Liver (tissue), 7 donors: ENCODE measurements at regions not wholly inside any gene's neighbourhood (a gene's known extent, or its start where the extent isn't known, plus 50 kb on each side); places are given as distances from the start of the nearest gene placed in this dataset.
"Not testable (repeated sequence)": the region's sequence is repeated elsewhere in the genome, so short reads cannot be mapped to it uniquely, and the experiment has no call there.

ENCODE experiments used
- DNase-seq: peaks from one replicate; pipeline ENCODE4 v3.0.0-alpha.2; 2017; ENCODE audit warnings: low spot score
- H3K27ac ChIP-seq, 2 donors: one replicate each; pipeline ENCODE4 v1.7.0; 2013; ENCODE audit warnings: inconsistent platforms in 2 of 2, low read length in 2 of 2, control low read depth in 1 of 2, low read depth in 1 of 2, mild to moderate bottlenecking in 1 of 2
- H3K27me3 ChIP-seq, 4 donors: one replicate each; pipeline versions ENCODE4 v1.6.1 to v1.7.0; 2013; ENCODE audit warnings: low read length in 3 of 4, inconsistent platforms in 1 of 4, mild to moderate bottlenecking in 1 of 4, moderate library complexity in 1 of 4; ENCODE audit not compliant: control insufficient read depth in 4 of 4, insufficient read depth in 4 of 4
- H3K36me3 ChIP-seq, 4 donors: one replicate each; pipeline versions ENCODE4 v1.6.1 to v1.7.0; 2013; ENCODE audit warnings: low read length in 3 of 4, mild to moderate bottlenecking in 3 of 4, low read depth in 1 of 4, moderate library complexity in 1 of 4; ENCODE audit not compliant: control insufficient read depth in 4 of 4, insufficient read depth in 3 of 4
- H3K4me1 ChIP-seq, 4 donors: one replicate each; pipeline versions ENCODE4 v1.6.1 to v1.7.0; 2013; ENCODE audit warnings: low read length in 3 of 4, mild to moderate bottlenecking in 3 of 4, moderate library complexity in 1 of 4; ENCODE audit not compliant: control insufficient read depth in 4 of 4, insufficient read depth in 4 of 4
- H3K4me3 ChIP-seq, 3 donors: one replicate each; pipeline versions ENCODE4 v1.6.1 to v1.7.0; 2013; ENCODE audit warnings: low read length in 3 of 3, control low read depth in 1 of 3, low read depth in 1 of 3, mild to moderate bottlenecking in 1 of 3
- H3K9ac ChIP-seq, 2 donors: one replicate each; pipeline ENCODE4 v1.7.0; 2013; ENCODE audit warnings: low read length in 2 of 2, mild to moderate bottlenecking in 2 of 2, moderate library complexity in 2 of 2, control low read depth in 1 of 2, low read depth in 1 of 2
- H3K9me3 ChIP-seq, 4 donors: one replicate each; pipeline versions ENCODE4 v1.6.1 to v1.7.0; 2013; ENCODE audit warnings: low read length in 3 of 4; ENCODE audit not compliant: control insufficient read depth in 4 of 4
- ATF3 ChIP-seq: IDR thresholded peaks from 2 replicates; pipeline ENCODE4 v1.6.1; 2016; ENCODE audit warnings: antibody characterized with exemption
- EGR1 ChIP-seq, 2 donors: IDR thresholded peaks; 2 replicates each; pipeline ENCODE4 v1.6.1; 2016 to 2018; ENCODE audit warnings: antibody characterized with exemption in 2 of 2, low read depth in 2 of 2
- FOXA1 ChIP-seq: IDR thresholded peaks from 2 replicates; pipeline ENCODE4 v1.6.1; 2016; ENCODE audit warnings: antibody characterized with exemption
- FOXA2 ChIP-seq: IDR thresholded peaks from 2 replicates; pipeline ENCODE4 v1.6.1; 2016; ENCODE audit warnings: antibody characterized with exemption
- GABPA ChIP-seq, 2 donors: IDR thresholded peaks in 1 of 2; conservative IDR thresholded peaks in 1 of 2; 2 replicates each; pipeline ENCODE4 v1.6.1; 2016; ENCODE audit warnings: antibody characterized with exemption in 2 of 2, mild to moderate bottlenecking in 1 of 2, moderate library complexity in 1 of 2
- HNF4A ChIP-seq, 2 donors: conservative IDR thresholded peaks; 2 replicates each; pipeline ENCODE4 v1.6.1; 2016; ENCODE audit warnings: antibody characterized with exemption in 2 of 2, mild to moderate bottlenecking in 2 of 2
- HNF4G ChIP-seq: IDR thresholded peaks from 2 replicates; pipeline ENCODE4 v1.6.1; 2016; ENCODE audit warnings: antibody characterized with exemption
- JUND ChIP-seq, 2 donors: IDR thresholded peaks; 2 replicates each; pipeline ENCODE4 v1.6.1; 2016; ENCODE audit warnings: antibody characterized with exemption in 2 of 2
- RAD21 ChIP-seq, 2 donors: IDR thresholded peaks; 2 replicates each; pipeline ENCODE4 v1.6.1; 2016; ENCODE audit warnings: antibody characterized with exemption in 2 of 2, mild to moderate bottlenecking in 2 of 2
- REST ChIP-seq: IDR thresholded peaks from 2 replicates; pipeline ENCODE4 v1.6.1; 2016; ENCODE audit warnings: antibody characterized with exemption, mild to moderate bottlenecking
- RXRA ChIP-seq, 2 donors: IDR thresholded peaks; 2 replicates each; pipeline ENCODE4 v1.6.1; 2017 to 2018; ENCODE audit warnings: antibody characterized with exemption in 2 of 2, mild to moderate bottlenecking in 1 of 2
- SP1 ChIP-seq: IDR thresholded peaks from 2 replicates; pipeline ENCODE4 v1.6.1; 2018; ENCODE audit warnings: antibody characterized with exemption, mild to moderate bottlenecking
- YY1 ChIP-seq: IDR thresholded peaks from 2 replicates; pipeline ENCODE4 v1.6.1; 2016; ENCODE audit warnings: antibody characterized with exemption, mild to moderate bottlenecking
- WGBS: extraction: QIAGEN DNeasy Blood & Tissue Kit; methylation state at CpG from one replicate; pipeline ENCODE4 v1.1.7; 2013; 5-methylcytosine and 5-hydroxymethylcytosine counted together
- TF ChIP-seq, protein P1 (sequence below): IDR thresholded peaks from 2 replicates; pipeline ENCODE4 v1.6.1; 2016; ENCODE audit warnings: antibody characterized with exemption
- donor health status: healthy.
- donor health status: healthy.
- donor health status: healthy.
- donor health status: healthy.

DNA sequence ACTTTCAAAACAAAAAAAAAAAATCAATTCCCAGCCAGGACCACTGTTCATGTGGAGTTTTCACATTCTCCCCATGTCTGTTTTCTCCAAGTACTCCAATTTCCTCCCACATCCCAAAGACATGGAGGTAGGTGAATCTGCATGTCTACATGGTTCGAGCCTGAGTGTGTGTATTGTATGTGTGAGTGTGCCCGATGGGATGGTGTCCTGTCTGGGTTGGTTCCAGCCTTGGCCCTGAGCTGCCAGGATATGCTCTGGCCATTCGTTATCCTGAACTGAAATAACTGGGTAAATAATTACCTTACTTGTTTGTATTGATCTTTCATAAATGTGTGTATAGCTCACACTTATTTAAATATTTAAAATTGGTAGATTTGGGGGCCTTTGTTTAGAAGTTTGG is 452.3 kb upstream of the RORB start:
- peaks cover 0 to 13% (median 4%) of the 10 kb centered on the region in 4 donors for H3K4me1 ChIP-seq
- TF ChIP-seq HNF4A (conservative IDR thresholded peaks at IDR 0.05) = peak in 1 of 2 donors; percentile 10
- TF ChIP-seq EGR1 (IDR thresholded peaks at IDR 0.05; ENCODE audit: low read depth in 2 of 2) = no peak
- H3K9me3 ChIP-seq = no peaks in the 10 kb centered on the region
- H3K36me3 ChIP-seq = no peaks in the 10 kb centered on the region
- H3K9ac ChIP-seq = no peak overlapping the region
- H3K4me3 ChIP-seq = no peak overlapping the region
- no peak overlapping the region for H3K27ac ChIP-seq
- no peak for DNase-seq
- WGBS = 30% methylated on average over 3 of the region's 3 CpGs
- H3K27me3 ChIP-seq = no peaks in the 10 kb centered on the region

DNA sequence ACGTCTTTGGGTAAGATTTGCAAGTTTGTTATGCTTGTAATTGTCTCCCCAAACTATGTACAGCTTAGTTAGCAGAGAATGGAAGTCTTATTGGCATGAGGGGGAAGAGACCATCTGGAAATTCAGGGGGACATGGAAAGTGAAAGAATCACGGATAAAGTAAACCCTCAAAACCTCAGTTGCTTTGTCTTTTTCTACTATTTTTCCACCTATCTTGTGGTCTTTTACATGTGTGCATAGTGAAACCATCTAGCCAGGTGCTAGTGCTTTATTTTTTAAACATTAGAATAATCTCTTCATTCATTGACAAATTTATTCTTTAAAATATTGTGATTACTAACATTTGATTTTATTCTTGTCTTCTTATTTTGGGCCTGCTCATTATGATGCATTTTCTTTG is 441.1 kb upstream of the RORB start:
- TF ChIP-seq REST (no peak), ATF3 (no peak), EGR1 (IDR thresholded peaks at IDR 0.05; ENCODE audit: low read depth in 2 of 2) (no peak), YY1 (no peak), GABPA (IDR thresholded peaks at IDR 0.05 in 1 of 2, conservative IDR thresholded peaks at IDR 0.05 in 1 of 2) (no peak), RAD21 (IDR thresholded peaks at IDR 0.05) (no peak), FOXA1 (no peak), SP1 (no peak), HNF4G (no peak), RXRA (IDR thresholded peaks at IDR 0.05) (no peak), JUND (IDR thresholded peaks at IDR 0.05) (no peak), HNF4A (conservative IDR thresholded peaks at IDR 0.05) (no peak), FOXA2 (no peak)
- TF ChIP-seq, protein P1, sequence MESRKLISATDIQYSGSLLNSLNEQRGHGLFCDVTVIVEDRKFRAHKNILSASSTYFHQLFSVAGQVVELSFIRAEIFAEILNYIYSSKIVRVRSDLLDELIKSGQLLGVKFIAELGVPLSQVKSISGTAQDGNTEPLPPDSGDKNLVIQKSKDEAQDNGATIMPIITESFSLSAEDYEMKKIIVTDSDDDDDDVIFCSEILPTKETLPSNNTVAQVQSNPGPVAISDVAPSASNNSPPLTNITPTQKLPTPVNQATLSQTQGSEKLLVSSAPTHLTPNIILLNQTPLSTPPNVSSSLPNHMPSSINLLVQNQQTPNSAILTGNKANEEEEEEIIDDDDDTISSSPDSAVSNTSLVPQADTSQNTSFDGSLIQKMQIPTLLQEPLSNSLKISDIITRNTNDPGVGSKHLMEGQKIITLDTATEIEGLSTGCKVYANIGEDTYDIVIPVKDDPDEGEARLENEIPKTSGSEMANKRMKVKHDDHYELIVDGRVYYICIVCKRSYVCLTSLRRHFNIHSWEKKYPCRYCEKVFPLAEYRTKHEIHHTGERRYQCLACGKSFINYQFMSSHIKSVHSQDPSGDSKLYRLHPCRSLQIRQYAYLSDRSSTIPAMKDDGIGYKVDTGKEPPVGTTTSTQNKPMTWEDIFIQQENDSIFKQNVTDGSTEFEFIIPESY = no peak
- 80% methylated on average over 2 of the region's 2 CpGs for WGBS
- H3K9me3 ChIP-seq = peaks cover 0 to 2% (median under 1%) of the 10 kb centered on the region in 4 donors

GRCh38 chr9:74057051-74057450 is 440.1 kb upstream of the RORB start:
- H3K36me3 ChIP-seq, H3K4me1 ChIP-seq, H3K27me3 ChIP-seq, H3K9ac ChIP-seq, H3K9me3 ChIP-seq, H3K4me3 ChIP-seq, H3K27ac ChIP-seq, DNase-seq: not testable (repeated sequence)

More for the DNA sequence above, 441.1 kb upstream of the RORB start:
- no peaks in the 10 kb centered on the region for H3K4me1 ChIP-seq
- no peak for DNase-seq
- H3K27ac ChIP-seq = no peak overlapping the region
- H3K27me3 ChIP-seq = no peaks in the 10 kb centered on the region
- no peak overlapping the region for H3K4me3 ChIP-seq
- no peaks in the 10 kb centered on the region for H3K36me3 ChIP-seq
- no peak overlapping the region for H3K9ac ChIP-seq
